Transverse colon (tissue), 4 donors: ENCODE measurements at regions not wholly inside any gene's neighbourhood (a gene's known extent, or its start where the extent isn't known, plus 50 kb on each side); places are given as distances from the start of the nearest gene placed in this dataset.

Experiments
- DNase-seq: peaks from one replicate; pipeline ENCODE4 v3.0.0-alpha.2; 2019
- H3K27ac ChIP-seq, 4 donors: fragments of 200-600 bp; sonication (generic); 2 replicates each; pipeline ENCODE4 v1.5.1; 2016 to 2018; ENCODE audit warnings: inconsistent platforms in 4 of 4
- H3K27me3 ChIP-seq: fragments of 200-600 bp; sonication (generic); 2 replicates; pipeline ENCODE4 v1.5.1; 2017; ENCODE audit warnings: inconsistent platforms
- H3K36me3 ChIP-seq, 4 donors: fragments of 200-600 bp; sonication (generic); 2 replicates each; pipeline ENCODE4 v1.5.1; 2017 to 2019; ENCODE audit warnings: inconsistent platforms in 4 of 4
- H3K4me1 ChIP-seq, 4 donors: fragments of 200-600 bp; sonication (generic); 2 replicates each; pipeline ENCODE4 v1.5.1; 2017 to 2020; ENCODE audit warnings: inconsistent platforms in 4 of 4
- H3K4me3 ChIP-seq, 4 donors: fragments of 200-600 bp; sonication (generic); 1 replicate in 1 of 4; 2 replicates in 3 of 4; pipeline versions ENCODE4 v1.5.1 to v1.6.1; 2017 to 2019; ENCODE audit warnings: inconsistent platforms in 4 of 4
- H3K9me3 ChIP-seq, 2 donors: fragments of 200-600 bp; sonication (generic); 2 replicates each; pipeline ENCODE4 v1.5.1; 2017 to 2019; ENCODE audit warnings: inconsistent platforms in 2 of 2
- EP300 ChIP-seq: sonication (generic); formaldehyde crosslinking; IDR thresholded peaks from one replicate; pipeline ENCODE4 v1.6.1; 2017; ENCODE audit warnings: antibody characterized with exemption, low read depth
- POLR2A ChIP-seq: fragments of 450-650 bp; IDR thresholded peaks from one replicate; pipeline ENCODE4 v1.6.1; 2016; ENCODE audit warnings: antibody characterized with exemption, mild to moderate bottlenecking, moderate library complexity
- POLR2AphosphoS5 ChIP-seq, 3 donors: sonication (generic); formaldehyde crosslinking; IDR thresholded peaks; one replicate each; pipeline ENCODE4 v1.6.1; 2016; ENCODE audit warnings: antibody characterized with exemption in 3 of 3
- WGBS, 2 donors: methylation state at CpG; one replicate each; pipeline ENCODE4 v1.1.5; 2018; ENCODE audit warnings: low coverage in 1 of 2; 5-methylcytosine and 5-hydroxymethylcytosine counted together
- in situ Hi-C, 4 donors: fragments of 200-750 bp; cut with MboI; loops; one replicate each; pipeline versions ENCODE4 v1.15.0 to v1.15.1; 2017; ENCODE audit warnings: low sequenced_read_pairs in 3 of 4, low pct_ligation_motif_present in 1 of 4, low pct_unique_long_range_greater_than_20kb in 1 of 4
- intact Hi-C: fragments of 100-400 bp; cut with DNase I; formaldehyde crosslinking; loops from one replicate; pipeline ENCODE4 v1.15.1; 2023; ENCODE audit warnings: low total_unique reads
- TF ChIP-seq, protein P1 (sequence below), 5 experiments: fragments of 200-600 bp in 3 of 5; fragments of 450-650 bp in 2 of 5; sonication (generic) in 3 of 5; IDR thresholded peaks; 1 replicate in 2 of 5; 2 replicates in 3 of 5; pipeline ENCODE4 v1.5.1; 2016 to 2017; ENCODE audit warnings: antibody characterized with exemption in 5 of 5, inconsistent platforms in 3 of 5, mild to moderate bottlenecking in 2 of 5, moderate library complexity in 1 of 5

DNA sequence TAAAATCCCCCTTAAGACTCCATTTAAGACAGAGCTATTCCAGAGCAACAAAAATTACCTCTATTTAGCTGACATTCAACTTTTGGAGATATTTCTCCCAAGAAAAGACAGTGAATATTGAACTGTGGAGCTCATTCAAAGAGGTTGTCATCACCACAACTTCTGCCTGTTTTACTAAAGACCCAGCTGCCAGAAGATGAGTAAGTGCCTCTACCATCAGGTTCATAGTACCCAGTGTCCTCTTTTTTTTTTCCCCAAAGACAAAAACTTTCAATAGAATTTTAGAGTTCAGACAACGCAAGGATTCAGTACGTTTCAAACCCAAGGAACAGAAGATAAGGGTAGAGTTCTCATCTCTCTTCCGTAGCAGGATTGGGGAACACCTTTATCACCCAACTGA lies 461.3 kb downstream of the BCAT1 start:
- Histone ChIP-seq H3K27me3 (no peaks in the 10 kb centered on the region), H3K9me3 (no peaks in the 10 kb centered on the region), H3K4me3 (no peak overlapping the region), H3K4me1 (no peaks in the 10 kb centered on the region), H3K27ac (no peak overlapping the region), H3K36me3 (no peaks in the 10 kb centered on the region)
- in situ Hi-C loops, result no loop called here
- DNase-seq, result no peak
- TF ChIP-seq POLR2A (no peak), EP300 (no peak)
- TF ChIP-seq, protein P1, sequence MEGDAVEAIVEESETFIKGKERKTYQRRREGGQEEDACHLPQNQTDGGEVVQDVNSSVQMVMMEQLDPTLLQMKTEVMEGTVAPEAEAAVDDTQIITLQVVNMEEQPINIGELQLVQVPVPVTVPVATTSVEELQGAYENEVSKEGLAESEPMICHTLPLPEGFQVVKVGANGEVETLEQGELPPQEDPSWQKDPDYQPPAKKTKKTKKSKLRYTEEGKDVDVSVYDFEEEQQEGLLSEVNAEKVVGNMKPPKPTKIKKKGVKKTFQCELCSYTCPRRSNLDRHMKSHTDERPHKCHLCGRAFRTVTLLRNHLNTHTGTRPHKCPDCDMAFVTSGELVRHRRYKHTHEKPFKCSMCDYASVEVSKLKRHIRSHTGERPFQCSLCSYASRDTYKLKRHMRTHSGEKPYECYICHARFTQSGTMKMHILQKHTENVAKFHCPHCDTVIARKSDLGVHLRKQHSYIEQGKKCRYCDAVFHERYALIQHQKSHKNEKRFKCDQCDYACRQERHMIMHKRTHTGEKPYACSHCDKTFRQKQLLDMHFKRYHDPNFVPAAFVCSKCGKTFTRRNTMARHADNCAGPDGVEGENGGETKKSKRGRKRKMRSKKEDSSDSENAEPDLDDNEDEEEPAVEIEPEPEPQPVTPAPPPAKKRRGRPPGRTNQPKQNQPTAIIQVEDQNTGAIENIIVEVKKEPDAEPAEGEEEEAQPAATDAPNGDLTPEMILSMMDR (IDR thresholded peaks at IDR 0.05), result no peak
- intact Hi-C loops, result no loop called here
- WGBS, 2 donors, result 88 to 100% methylated on average over 3 of the region's 3 CpGs

DNA sequence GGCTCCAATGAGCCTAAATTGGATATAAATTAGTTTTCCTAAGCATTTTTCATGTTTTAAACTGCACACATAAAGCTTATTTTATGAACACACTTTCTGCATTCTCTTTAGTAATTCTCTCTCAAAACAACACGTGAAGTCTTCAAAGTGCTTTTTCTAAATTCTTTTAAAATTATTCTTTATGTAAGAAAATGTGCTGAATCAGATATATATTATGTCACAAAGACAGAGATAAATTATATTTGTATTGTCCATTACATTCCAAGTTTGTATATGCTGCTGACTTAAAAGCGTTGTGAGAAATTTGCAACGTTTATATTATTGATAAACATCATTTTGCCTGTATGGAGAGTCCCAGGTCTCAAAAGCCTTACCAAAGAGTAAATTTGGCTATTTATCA lies 465.2 kb downstream of the BCAT1 start:
- Histone ChIP-seq H3K4me1 (no peaks in the 10 kb centered on the region), H3K27me3 (no peaks in the 10 kb centered on the region), H3K4me3 (no peak overlapping the region), H3K36me3 (no peaks in the 10 kb centered on the region), H3K9me3 (no peaks in the 10 kb centered on the region), H3K27ac (no peak overlapping the region)
- in situ Hi-C loops, result no loop called here
- TF ChIP-seq POLR2AphosphoS5 (IDR thresholded peaks at IDR 0.05) (no peak), POLR2A (no peak), EP300 (no peak)
- TF ChIP-seq, protein P1 (IDR thresholded peaks at IDR 0.05), result no peak
- DNase-seq, result no peak
- 77 to 81% methylated on average over 3 of the region's 3 CpGs for WGBS, 2 donors
- intact Hi-C loops, result no loop called here

DNA sequence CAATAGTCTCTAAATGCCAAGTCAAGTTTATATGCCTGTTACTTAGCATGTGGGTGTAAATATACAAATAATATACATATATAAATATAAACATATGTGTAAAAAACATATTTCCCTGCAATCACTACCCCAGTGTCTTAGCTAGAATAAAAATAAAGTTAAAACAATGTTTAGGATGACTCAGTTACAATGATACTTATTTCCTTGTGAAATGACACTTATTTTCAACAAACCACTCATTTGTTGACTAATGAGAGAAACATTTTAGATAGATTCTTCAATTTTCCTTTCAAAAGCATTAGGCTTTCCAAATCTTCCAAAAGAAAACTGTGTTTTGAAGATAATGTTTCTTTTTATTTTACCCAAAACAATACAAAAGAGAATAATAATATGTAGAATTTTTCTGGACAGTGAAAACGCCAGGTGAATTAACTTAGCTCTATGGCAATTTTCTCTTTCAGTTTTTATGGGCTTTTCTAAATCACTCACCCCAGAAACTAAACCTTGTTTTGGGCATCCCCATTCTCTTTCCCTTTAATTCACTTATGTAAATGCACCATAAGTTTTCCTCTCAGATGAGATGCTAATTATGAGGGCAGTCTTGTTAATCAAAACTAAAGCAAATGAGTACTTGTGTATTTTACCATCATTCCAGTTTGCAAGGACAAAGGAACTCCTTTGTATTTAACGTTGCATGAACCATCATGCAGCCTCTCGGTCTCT lies 465.9 kb downstream of the BCAT1 start:
- no peak overlapping the region for H3K27ac ChIP-seq
- H3K36me3 ChIP-seq, result no peaks in the 10 kb centered on the region
- TF ChIP-seq POLR2A (no peak), EP300 (no peak), POLR2AphosphoS5 (IDR thresholded peaks at IDR 0.05) (no peak)
- TF ChIP-seq, protein P1 (IDR thresholded peaks at IDR 0.05), result no peak
- 59 to 82% methylated on average over 2 to 3 of the region's 3 CpGs for WGBS, 2 donors
- H3K27me3 ChIP-seq, result no peaks in the 10 kb centered on the region
- no peak for DNase-seq
- H3K4me1 ChIP-seq, result no peaks in the 10 kb centered on the region
- H3K9me3 ChIP-seq, result no peaks in the 10 kb centered on the region
- intact Hi-C loops (no loop called here), in situ Hi-C loops (no loop called here)
- no peak overlapping the region for H3K4me3 ChIP-seq

DNA sequence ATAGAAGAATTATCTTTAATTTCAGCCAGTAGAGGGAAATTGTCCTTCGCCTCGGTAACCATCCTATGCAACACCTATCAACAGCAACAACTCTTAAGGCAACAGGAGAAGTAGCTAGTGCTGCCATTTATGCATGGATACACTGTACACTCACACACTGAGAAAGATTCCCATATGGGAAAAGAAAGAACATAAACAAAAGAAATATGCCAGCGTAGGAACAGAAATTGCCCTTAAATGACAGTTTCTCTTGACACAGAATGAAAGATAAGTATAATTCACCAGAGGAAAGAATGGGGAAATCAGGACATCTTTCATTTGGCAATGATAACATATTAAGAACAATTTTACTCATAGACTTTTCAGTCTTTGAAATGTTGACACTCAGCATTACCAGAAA lies 466.9 kb downstream of the BCAT1 start:
- no peak for DNase-seq
- Histone ChIP-seq H3K27me3 (no peaks in the 10 kb centered on the region), H3K9me3 (no peaks in the 10 kb centered on the region), H3K36me3 (no peaks in the 10 kb centered on the region), H3K4me1 (no peaks in the 10 kb centered on the region), H3K27ac (no peak overlapping the region), H3K4me3 (no peak overlapping the region)
- TF ChIP-seq EP300 (no peak), POLR2AphosphoS5 (IDR thresholded peaks at IDR 0.05) (no peak), POLR2A (no peak)
- TF ChIP-seq, protein P1 (IDR thresholded peaks at IDR 0.05), result no peak
- intact Hi-C loops, result no loop called here
- in situ Hi-C loops, result no loop called here
- WGBS, 2 donors, result 81 to 87% methylated on average over 3 of the region's 3 CpGs
